T-helper 2 cell treated with Interferon-gamma antibody and Interleukin-4, amounts not matched to agents 5 μg/mL and 100 μg/mL, for 36 hours (primary cell): ENCODE measurements at regions not wholly inside any gene's neighbourhood (a gene's known extent, or its start where the extent isn't known, plus 50 kb on each side); places are given as distances from the start of the nearest gene placed in this dataset.
"Not testable (repeated sequence)": the region's sequence is repeated elsewhere in the genome, so short reads cannot be mapped to it uniquely, and the experiment has no call there.

Experiments
- DNase-seq: peaks from one replicate; pipeline ENCODE4 v3.0.0; 2021; ENCODE audit warnings: low spot score
- H3K27ac Mint-ChIP-seq: one replicate; pipeline ENCODE4 v1.8.0; 2021; ENCODE audit warnings: mild to moderate bottlenecking, mixed read lengths
- H3K27me3 Mint-ChIP-seq: one replicate; pipeline ENCODE4 v1.8.0; 2021; ENCODE audit warnings: low read depth, mixed read lengths
- H3K36me3 Mint-ChIP-seq: one replicate; pipeline ENCODE4 v1.8.0; 2021; ENCODE audit warnings: low read depth, mixed read lengths
- H3K4me1 Mint-ChIP-seq: one replicate; pipeline ENCODE4 v1.8.0; 2021; ENCODE audit warnings: low read depth, mixed read lengths
- H3K4me3 Mint-ChIP-seq: one replicate; pipeline ENCODE4 v1.8.0; 2022; ENCODE audit warnings: mild to moderate bottlenecking, moderate library complexity, mixed read lengths
- H3K9me3 Mint-ChIP-seq: one replicate; pipeline ENCODE4 v1.8.0; 2021; ENCODE audit warnings: mixed read lengths

DNA sequence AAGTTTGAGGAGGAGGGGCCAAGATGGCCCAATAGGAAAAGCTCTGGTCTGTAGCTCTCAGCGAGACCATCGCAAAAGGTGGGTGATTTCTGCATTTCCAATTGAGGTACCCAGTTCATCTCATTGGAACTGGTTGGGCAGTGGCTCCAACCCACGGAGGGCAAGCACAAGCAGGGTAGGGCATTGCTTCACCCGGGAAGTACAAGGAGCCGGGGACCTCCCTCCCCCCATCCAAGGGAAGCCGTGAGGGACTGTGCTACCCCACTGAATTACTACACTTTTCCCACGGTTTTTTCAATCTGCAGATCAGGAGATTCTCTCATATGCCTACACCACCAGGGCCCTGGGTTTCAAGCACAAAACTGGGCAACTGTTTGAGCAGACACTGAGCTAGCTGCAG, 58.0 kb upstream of the EFCAB3 start:
- H3K4me3 Mint-ChIP-seq: no peak overlapping the region
- no peaks in the 10 kb centered on the region for H3K4me1 Mint-ChIP-seq
- H3K27me3 Mint-ChIP-seq: peaks cover 6% of the 10 kb centered on the region
- H3K36me3 Mint-ChIP-seq: no peaks in the 10 kb centered on the region
- H3K27ac Mint-ChIP-seq: no peak overlapping the region
- DNase-seq: no peak
- H3K9me3 Mint-ChIP-seq: no peaks in the 10 kb centered on the region

DNA sequence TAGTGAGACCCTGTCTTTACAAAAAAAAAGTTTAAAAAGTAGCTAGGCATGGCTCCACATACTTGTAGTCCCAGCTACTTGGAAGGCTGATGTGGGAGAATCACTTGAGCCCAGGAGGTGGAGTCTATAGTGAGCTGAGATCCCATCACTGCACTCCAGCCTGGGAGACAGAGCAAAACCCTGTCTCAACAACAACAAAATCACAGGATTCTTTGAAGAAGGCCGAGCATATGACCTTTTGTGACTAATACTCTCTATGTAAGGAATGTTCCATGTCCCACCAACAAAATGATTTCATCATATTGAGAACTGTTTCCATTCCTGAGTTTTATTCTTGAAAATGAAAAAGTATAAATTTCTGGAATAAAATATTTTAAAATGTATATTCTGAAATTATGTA, 58.9 kb upstream of the EFCAB3 start:
- Mint-ChIP-seq H3K27me3 (peaks cover 6% of the 10 kb centered on the region), H3K9me3 (no peaks in the 10 kb centered on the region), H3K27ac (no peak overlapping the region), H3K4me1 (no peaks in the 10 kb centered on the region), H3K4me3 (no peak overlapping the region), H3K36me3 (no peaks in the 10 kb centered on the region)
- no peak for DNase-seq

DNA sequence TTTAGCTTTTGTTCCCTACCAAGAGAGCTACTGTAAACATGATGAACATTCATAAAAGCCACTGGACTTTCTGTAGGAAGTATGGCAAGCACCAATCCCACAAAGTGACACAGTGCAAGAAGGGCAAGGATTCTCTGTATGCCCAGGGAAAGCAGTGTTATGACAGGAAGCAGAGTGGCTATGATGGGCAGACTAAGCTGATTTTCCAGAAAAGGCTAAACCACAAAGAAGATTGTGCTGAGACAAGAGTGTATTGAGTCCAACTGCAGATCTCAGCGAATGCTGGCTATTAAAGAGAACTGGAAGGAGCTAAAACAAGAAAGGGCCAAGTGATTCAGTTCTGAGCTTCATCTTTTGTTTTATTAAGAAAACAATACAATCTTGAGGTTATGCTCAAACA, 60.5 kb upstream of the EFCAB3 start:
- peaks cover 6% of the 10 kb centered on the region for H3K27me3 Mint-ChIP-seq
- DNase-seq: no peak
- H3K4me3 Mint-ChIP-seq: no peak overlapping the region
- H3K4me1 Mint-ChIP-seq: no peaks in the 10 kb centered on the region
- no peaks in the 10 kb centered on the region for H3K9me3 Mint-ChIP-seq
- no peak overlapping the region for H3K27ac Mint-ChIP-seq
- H3K36me3 Mint-ChIP-seq: no peaks in the 10 kb centered on the region

DNA sequence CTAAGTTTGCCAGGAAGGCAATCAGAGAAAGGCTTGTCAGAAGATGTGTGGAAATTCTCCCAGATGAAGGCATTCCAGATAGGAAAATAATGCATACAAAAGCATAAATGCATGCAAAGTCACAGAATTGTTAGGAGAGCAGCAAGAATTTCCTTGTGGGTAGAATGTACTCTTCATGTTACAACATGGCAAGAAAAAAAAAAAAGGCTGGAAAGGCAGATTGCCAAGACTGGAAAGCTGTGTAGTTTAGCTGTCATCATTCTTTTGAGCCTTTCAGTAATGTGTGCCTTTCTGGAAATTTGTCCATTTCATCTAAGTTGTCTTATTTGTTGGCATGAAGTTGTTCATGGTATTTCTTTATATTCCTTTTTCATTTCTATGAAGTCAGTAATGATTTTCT, 71.0 kb upstream of the EFCAB3 start:
- peaks cover 22% of the 10 kb centered on the region for H3K27me3 Mint-ChIP-seq
- DNase-seq: no peak
- H3K4me1 Mint-ChIP-seq: no peaks in the 10 kb centered on the region
- H3K9me3 Mint-ChIP-seq: no peaks in the 10 kb centered on the region
- no peak overlapping the region for H3K4me3 Mint-ChIP-seq
- H3K36me3 Mint-ChIP-seq: no peaks in the 10 kb centered on the region
- no peak overlapping the region for H3K27ac Mint-ChIP-seq

DNA sequence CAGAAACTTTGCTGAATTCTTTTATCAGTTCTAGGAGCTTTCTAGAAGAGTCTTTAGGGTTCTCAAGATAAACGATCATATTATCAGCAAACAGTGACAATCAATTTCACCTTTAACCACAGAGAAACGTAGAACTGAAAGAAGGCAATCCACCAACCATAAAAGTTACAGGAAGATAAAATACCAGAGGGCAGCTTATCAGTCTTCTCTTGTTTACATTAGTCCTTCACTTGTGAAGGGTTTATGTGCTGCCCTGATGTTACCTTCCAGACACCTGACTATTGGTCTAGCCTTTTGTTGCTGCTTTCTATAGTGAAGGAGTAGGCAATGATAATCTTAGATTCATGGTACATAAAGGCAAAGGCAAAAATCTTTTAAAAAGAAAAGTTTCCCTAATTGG, 73.2 kb upstream of the EFCAB3 start:
- Mint-ChIP-seq H3K27ac (no peak overlapping the region), H3K9me3 (no peaks in the 10 kb centered on the region), H3K4me3 (no peak overlapping the region), H3K36me3 (no peaks in the 10 kb centered on the region), H3K4me1 (no peaks in the 10 kb centered on the region), H3K27me3 (peaks cover 22% of the 10 kb centered on the region)
- DNase-seq: no peak

DNA sequence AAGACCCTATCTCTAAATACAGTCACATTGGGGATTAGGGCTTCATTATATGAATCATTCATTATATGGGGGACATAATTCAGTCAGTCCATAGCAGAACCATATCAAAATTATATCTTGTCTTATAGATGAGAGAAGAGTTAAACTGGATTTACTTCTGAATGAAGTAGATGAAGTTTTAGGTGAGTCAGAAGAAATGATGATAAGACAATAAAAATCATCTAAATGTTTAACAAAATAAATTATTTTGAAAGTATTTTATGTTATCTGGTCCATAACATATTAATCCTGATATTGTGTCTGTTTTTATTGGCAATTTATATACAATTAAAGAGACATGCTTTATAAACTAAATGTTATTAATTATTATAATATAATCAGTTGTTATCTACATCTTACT, 76.9 kb upstream of the EFCAB3 start:
- H3K27me3 Mint-ChIP-seq: peaks cover 14% of the 10 kb centered on the region
- H3K4me3 Mint-ChIP-seq: no peak overlapping the region
- no peak overlapping the region for H3K27ac Mint-ChIP-seq
- H3K36me3 Mint-ChIP-seq: no peaks in the 10 kb centered on the region
- peaks cover 5% of the 10 kb centered on the region for H3K9me3 Mint-ChIP-seq
- no peak for DNase-seq
- no peaks in the 10 kb centered on the region for H3K4me1 Mint-ChIP-seq

DNA sequence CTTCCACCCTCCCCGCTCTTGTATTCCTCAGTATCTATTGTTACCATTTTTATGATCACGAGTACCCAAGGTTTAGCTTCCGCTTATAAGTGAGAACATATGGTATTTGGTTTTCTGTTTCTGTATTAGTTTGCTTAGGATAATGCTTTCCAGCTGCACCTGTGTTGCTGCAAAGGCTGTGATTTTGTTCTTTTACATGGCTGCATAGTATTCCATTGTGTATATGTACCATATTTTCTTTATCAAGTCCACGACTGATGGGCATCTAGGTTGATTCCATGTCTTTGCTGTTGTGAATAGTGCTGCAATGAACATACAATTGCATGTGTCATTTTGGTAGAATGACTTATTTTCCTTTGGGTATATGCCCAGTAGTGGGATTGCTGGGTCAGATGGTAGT, 79.7 kb upstream of the EFCAB3 start:
- peaks cover 5% of the 10 kb centered on the region for H3K9me3 Mint-ChIP-seq
- H3K36me3 Mint-ChIP-seq: no peaks in the 10 kb centered on the region
- H3K4me1 Mint-ChIP-seq: no peaks in the 10 kb centered on the region
- H3K27ac Mint-ChIP-seq: no peak overlapping the region
- DNase-seq: no peak
- no peaks in the 10 kb centered on the region for H3K27me3 Mint-ChIP-seq
- H3K4me3 Mint-ChIP-seq: no peak overlapping the region

DNA sequence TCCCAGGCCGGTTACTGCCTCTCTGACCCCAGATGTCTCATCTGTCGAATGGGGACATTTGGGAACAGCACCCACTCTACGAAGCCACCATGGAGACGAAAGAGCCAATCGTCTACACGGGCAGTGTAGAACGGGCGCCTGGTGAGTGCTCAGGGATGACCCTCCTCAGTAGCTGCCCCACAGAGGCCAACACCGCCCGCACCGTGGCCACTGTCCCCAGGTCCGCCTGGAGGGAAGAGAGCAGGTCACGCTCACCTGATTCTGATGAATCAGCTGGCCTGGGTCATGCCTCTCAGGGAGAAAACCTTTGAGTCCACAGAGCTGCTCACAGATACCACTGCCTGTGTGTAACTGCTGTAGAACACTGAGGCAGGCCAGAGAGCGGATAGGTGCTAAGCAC, 105.1 kb upstream of the EFCAB3 start:
- H3K36me3 Mint-ChIP-seq, H3K27me3 Mint-ChIP-seq, H3K4me3 Mint-ChIP-seq, H3K4me1 Mint-ChIP-seq, DNase-seq, H3K9me3 Mint-ChIP-seq, H3K27ac Mint-ChIP-seq: not testable (repeated sequence)

DNA sequence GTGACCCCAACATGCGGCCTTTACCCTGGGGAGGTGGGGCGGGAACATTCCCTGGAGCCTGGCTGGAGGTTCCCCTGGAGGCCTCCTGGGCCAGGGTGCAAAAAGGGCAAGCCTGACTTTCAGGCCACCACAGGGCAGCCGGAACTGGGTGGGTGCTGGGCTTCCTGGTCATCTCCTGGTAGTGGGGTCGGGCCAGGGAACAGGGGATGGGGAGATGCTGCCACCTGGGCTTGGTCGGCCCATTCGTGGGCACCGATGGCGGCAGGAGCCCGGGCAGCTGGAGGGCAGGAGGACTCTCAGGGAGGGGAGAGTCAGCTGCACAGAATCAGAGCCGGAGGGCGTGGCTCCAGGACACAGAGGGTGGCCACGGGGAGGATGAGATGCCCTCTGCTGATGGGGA, 112.0 kb upstream of the EFCAB3 start:
- DNase-seq, H3K36me3 Mint-ChIP-seq, H3K9me3 Mint-ChIP-seq, H3K4me1 Mint-ChIP-seq, H3K4me3 Mint-ChIP-seq, H3K27ac Mint-ChIP-seq, H3K27me3 Mint-ChIP-seq: not testable (repeated sequence)

DNA sequence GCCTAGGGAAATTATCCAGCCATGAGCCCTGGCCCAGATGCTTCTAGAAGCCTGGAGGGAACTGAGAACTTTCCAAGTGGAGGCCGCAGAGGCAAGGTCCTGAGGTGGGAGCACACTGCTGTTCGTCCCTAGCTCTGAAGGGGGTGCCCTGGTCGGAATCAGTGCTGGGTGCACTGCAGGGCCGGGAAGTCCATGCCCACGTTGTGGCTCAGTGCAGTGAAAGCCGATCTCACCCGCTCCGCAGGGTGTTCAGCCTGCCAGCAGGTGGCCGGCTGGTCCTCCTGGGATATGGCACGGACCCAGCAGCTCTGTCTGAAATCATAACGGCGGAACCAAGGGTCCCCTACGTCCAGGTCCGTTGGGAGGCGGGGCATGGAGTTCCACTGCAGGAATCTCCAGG, 115.4 kb upstream of the EFCAB3 start:
- not testable (repeated sequence) for H3K4me3 Mint-ChIP-seq, H3K4me1 Mint-ChIP-seq, H3K36me3 Mint-ChIP-seq, H3K27ac Mint-ChIP-seq, H3K9me3 Mint-ChIP-seq, DNase-seq, H3K27me3 Mint-ChIP-seq

DNA sequence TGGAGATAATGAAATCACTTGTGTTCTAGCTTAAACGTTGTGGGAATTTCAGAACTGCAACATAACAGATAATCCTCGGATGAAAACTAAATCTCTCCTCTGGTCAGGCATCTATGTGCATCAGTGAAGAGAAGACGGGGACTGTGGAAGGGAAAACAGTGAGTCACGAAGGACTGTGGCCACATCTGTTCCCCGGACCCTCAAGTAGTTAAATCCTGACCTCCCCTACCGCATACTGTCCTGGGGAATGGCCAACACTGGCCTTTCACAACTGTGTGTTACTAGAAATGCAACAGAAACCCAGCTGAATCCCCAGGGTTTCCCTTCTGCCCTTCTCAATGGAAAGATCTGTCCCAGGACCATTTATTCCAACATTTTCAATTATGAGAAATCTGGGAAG, 124.6 kb upstream of the EFCAB3 start:
- not testable (repeated sequence) for H3K36me3 Mint-ChIP-seq, H3K27me3 Mint-ChIP-seq, H3K4me3 Mint-ChIP-seq, DNase-seq, H3K4me1 Mint-ChIP-seq, H3K27ac Mint-ChIP-seq, H3K9me3 Mint-ChIP-seq

DNA sequence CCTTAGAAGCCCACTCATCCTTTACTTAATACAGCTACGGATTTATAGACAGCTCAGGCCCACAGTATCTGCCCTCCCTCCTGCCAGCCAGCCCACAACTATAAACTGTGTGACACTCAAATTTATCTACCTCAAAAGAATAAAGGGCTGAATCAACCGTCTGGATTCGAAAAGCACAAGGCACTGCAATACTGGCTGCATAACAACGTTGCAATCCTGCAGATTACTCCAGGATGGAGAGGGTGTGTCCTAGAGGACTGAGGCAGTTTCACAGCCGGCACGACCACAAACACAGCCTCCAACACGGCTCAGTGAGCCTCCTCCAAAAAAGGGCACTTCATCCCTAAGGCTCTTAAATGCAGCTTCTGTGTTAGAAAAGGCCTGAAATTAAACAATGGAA, 138.3 kb upstream of the EFCAB3 start:
- H3K4me1 Mint-ChIP-seq, DNase-seq, H3K27ac Mint-ChIP-seq, H3K36me3 Mint-ChIP-seq, H3K9me3 Mint-ChIP-seq, H3K4me3 Mint-ChIP-seq: not testable (repeated sequence)
- peaks cover 11% of the 10 kb centered on the region for H3K27me3 Mint-ChIP-seq

DNA sequence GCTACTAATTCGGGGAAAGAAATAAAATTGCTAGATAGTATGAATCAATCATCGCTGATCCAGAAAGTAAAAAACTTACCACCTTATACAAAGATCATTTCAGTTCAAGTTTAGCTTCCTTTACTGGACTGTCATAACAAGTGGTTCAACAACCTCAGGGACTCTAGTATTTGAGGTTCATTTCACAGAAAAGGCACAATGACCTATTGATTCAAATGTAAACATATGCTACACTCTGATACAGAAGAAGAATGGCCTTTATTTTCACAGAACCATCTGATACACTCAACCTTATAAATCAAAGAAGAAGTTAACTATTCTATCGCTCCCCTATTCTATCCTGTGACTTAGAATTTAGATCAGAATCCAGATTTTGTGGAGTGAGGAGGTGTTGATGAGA, 140.8 kb upstream of the EFCAB3 start:
- H3K4me1 Mint-ChIP-seq, H3K36me3 Mint-ChIP-seq, DNase-seq, H3K4me3 Mint-ChIP-seq, H3K9me3 Mint-ChIP-seq, H3K27ac Mint-ChIP-seq: not testable (repeated sequence)
- H3K27me3 Mint-ChIP-seq: peaks cover 11% of the 10 kb centered on the region

DNA sequence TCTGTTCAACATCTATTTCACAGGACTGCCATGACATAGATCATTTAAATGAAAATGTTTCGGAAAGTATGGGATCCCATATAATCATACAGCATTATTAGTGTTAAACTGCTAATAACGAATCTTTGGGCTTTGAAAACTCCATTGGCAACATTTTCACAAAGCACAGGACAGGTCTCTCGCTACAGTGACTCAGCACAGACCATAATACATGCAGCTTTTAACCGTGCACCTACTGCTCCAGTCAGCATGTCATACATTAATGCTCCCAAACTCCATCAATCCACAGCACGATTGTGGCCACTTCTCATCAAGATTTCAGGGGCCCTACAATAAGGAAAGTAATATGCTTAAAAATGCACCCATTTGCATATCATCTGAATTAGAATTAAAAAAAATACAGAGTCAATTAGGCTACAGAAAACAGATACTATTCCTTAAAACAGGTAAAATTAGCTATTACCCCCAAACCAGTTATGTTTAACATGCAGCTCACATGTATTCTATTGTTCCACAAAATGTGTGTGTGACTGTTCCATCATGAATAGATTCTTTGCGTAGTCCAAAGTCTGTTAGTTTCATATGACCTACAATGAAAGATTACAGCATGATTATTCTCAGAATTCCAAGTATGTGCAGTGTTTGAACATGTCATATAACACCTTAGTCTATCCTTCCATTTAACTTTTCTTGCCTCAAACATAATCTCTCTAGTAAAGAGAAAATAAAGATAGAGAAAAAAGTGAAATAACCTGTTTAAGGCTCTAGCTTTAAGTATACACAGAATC, 141.6 kb upstream of the EFCAB3 start:
- peaks cover 11% of the 10 kb centered on the region for H3K27me3 Mint-ChIP-seq
- DNase-seq: not testable (repeated sequence)

DNA sequence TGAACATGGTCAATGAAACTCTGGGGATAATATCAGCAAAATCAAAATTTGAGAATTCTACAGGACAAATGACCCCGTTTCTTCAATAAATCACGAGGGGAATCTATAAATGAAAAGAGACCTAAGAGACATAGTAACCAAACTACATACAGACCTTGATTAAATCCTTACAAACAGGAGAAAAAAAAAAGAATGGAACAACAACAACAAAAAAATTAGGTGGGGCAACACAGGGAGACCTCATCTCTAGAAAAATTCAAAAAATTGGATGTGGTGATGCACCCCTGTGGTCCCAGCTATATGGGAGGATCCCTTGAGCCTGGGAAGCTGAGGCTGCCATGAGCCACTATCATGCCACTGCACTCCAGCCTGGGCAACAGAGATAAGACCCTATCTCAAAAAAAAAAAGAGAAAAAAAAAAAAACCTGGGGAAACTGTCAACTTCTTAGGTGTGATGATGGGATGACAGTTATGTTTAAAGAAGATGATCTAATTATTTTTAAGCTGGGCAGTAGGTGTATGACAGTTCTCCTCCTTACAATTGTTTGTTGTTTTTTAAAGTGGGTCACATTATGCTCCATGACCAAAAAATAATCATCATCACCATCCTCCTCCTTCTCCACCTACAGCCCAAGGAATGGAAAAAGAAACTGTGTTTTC, 146.4 kb upstream of the EFCAB3 start:
- not testable (repeated sequence) for H3K9me3 Mint-ChIP-seq, H3K27ac Mint-ChIP-seq, H3K4me1 Mint-ChIP-seq, H3K27me3 Mint-ChIP-seq, H3K36me3 Mint-ChIP-seq, H3K4me3 Mint-ChIP-seq, DNase-seq

More for the DNA sequence above, 141.6 kb upstream of the EFCAB3 start:
- H3K4me3 Mint-ChIP-seq, H3K4me1 Mint-ChIP-seq, H3K36me3 Mint-ChIP-seq, H3K27ac Mint-ChIP-seq, H3K9me3 Mint-ChIP-seq: not testable (repeated sequence)
